H9 (cell line): ENCODE measurements at regions not wholly inside any gene's neighbourhood (a gene's known extent, or its start where the extent isn't known, plus 50 kb on each side); places are given as distances from the start of the nearest gene placed in this dataset.

Source experiments
- DNase-seq: peaks from one replicate; pipeline ENCODE4 v3.0.0-alpha.2; 2017
- H2AFZ ChIP-seq: one replicate; pipeline ENCODE4 v1.6.1; 2013; ENCODE audit warnings: mild to moderate bottlenecking, low read length, control low read depth, moderate library complexity
- H2AK5ac ChIP-seq: 2 replicates; pipeline ENCODE4 v1.6.1; 2013; ENCODE audit warnings: low read length, control low read depth, mixed read lengths; ENCODE audit not compliant: insufficient read length
- H2BK120ac ChIP-seq: one replicate; pipeline ENCODE4 v1.6.1; 2013; ENCODE audit warnings: low read depth, mild to moderate bottlenecking, low read length, control low read depth, inconsistent platforms; ENCODE audit not compliant: poor library complexity, severe bottlenecking
- H2BK12ac ChIP-seq: 2 replicates; pipeline ENCODE4 v1.6.1; 2013; ENCODE audit warnings: low read length, control low read depth, mixed read lengths, low read depth; ENCODE audit not compliant: insufficient read length
- H2BK15ac ChIP-seq: 2 replicates; pipeline ENCODE4 v1.6.1; 2013; ENCODE audit warnings: low read depth, low read length, control low read depth
- H2BK20ac ChIP-seq: one replicate; pipeline ENCODE4 v1.6.1; 2013; ENCODE audit warnings: low read depth, mild to moderate bottlenecking, low read length, control low read depth, inconsistent platforms; ENCODE audit not compliant: poor library complexity, severe bottlenecking
- H2BK5ac ChIP-seq: 2 replicates; pipeline ENCODE4 v1.6.1; 2013; ENCODE audit warnings: low read length, control low read depth, mixed read lengths; ENCODE audit not compliant: insufficient read length
- H3K14ac ChIP-seq: 2 replicates; pipeline ENCODE4 v1.6.1; 2013; ENCODE audit warnings: low read length, control low read depth; ENCODE audit not compliant: insufficient read depth
- H3K18ac ChIP-seq: 2 replicates; pipeline ENCODE4 v1.6.1; 2013; ENCODE audit warnings: low read depth, mild to moderate bottlenecking, mixed read lengths, low read length, control low read depth; ENCODE audit not compliant: insufficient read length
- H3K23ac ChIP-seq: 2 replicates; pipeline ENCODE4 v1.6.1; 2013; ENCODE audit warnings: low read length, control low read depth, mixed read lengths, low read depth; ENCODE audit not compliant: insufficient read length
- H3K23me2 ChIP-seq: 2 replicates; pipeline ENCODE4 v1.6.1; 2013; ENCODE audit warnings: low read depth, mild to moderate bottlenecking, mixed read lengths, low read length, control low read depth; ENCODE audit not compliant: insufficient read length, poor library complexity, severe bottlenecking
- H3K27ac ChIP-seq: 2 replicates; pipeline ENCODE4 v1.5.1; 2013; ENCODE audit warnings: low read length, control low read depth, mixed read lengths, low read depth; ENCODE audit not compliant: insufficient read length
- H3K27me3 ChIP-seq: 2 replicates; pipeline ENCODE4 v1.6.1; 2013; ENCODE audit warnings: low read length, control low read depth, inconsistent platforms; ENCODE audit not compliant: insufficient read depth
- H3K4ac ChIP-seq: 2 replicates; pipeline ENCODE4 v1.6.1; 2013; ENCODE audit warnings: low read depth, mild to moderate bottlenecking, control low read depth, inconsistent platforms, low read length, moderate library complexity
- H3K4me1 ChIP-seq: 2 replicates; pipeline ENCODE4 v1.6.1; 2013; ENCODE audit warnings: low read length, control low read depth, inconsistent platforms; ENCODE audit not compliant: insufficient read depth
- H3K4me2 ChIP-seq: 2 replicates; pipeline ENCODE4 v1.6.1; 2013; ENCODE audit warnings: low read length, control low read depth, mixed read lengths; ENCODE audit not compliant: insufficient read length, insufficient read depth
- H3K56ac ChIP-seq: 2 replicates; pipeline ENCODE4 v1.6.1; 2013; ENCODE audit warnings: low read depth, mild to moderate bottlenecking, mixed read lengths, low read length, control low read depth; ENCODE audit not compliant: insufficient read length
- H3K79me1 ChIP-seq: 2 replicates; pipeline ENCODE4 v1.6.1; 2013; ENCODE audit warnings: low read depth, mild to moderate bottlenecking, moderate library complexity, low read length, control low read depth, inconsistent platforms; ENCODE audit not compliant: insufficient read depth, poor library complexity, severe bottlenecking
- H3K79me2 ChIP-seq: 2 replicates; pipeline ENCODE4 v1.6.1; 2013; ENCODE audit warnings: low read length, control low read depth, inconsistent platforms; ENCODE audit not compliant: insufficient read depth
- H3K9ac ChIP-seq: 2 replicates; pipeline ENCODE4 v1.6.1; 2013; ENCODE audit warnings: low read length, control low read depth, mixed read lengths; ENCODE audit not compliant: insufficient read length; ENCODE audit errors: extremely low read depth
- H3K9me3 ChIP-seq: one replicate; pipeline ENCODE4 v1.6.1; 2013; ENCODE audit warnings: low read depth, low read length, inconsistent platforms; ENCODE audit not compliant: control insufficient read depth
- H3T11ph ChIP-seq: one replicate; pipeline ENCODE4 v1.6.1; 2013; ENCODE audit warnings: mild to moderate bottlenecking, low read length, control low read depth, inconsistent platforms
- H4K20me1 ChIP-seq: one replicate; pipeline ENCODE4 v1.6.1; 2013; ENCODE audit not compliant: control insufficient read depth, insufficient read length, insufficient read depth
- H4K5ac ChIP-seq: 2 replicates; pipeline ENCODE4 v1.6.1; 2013; ENCODE audit warnings: low read depth, mild to moderate bottlenecking, mixed read lengths, low read length, control low read depth; ENCODE audit not compliant: insufficient read length
- H4K8ac ChIP-seq: replicated peaks from 2 replicates; pipeline ENCODE4 v1.6.1; 2013; ENCODE audit warnings: low read length, control low read depth, mixed read lengths, low read depth; ENCODE audit not compliant: insufficient read length
- H4K91ac ChIP-seq: 2 replicates; pipeline ENCODE4 v1.6.1; 2013; ENCODE audit warnings: low read depth, mild to moderate bottlenecking, moderate library complexity, mixed read lengths, low read length, control low read depth; ENCODE audit not compliant: insufficient read length
- H3K27ac Mint-ChIP-seq, 3 experiments: 2 replicates in 2 of 3; 3 replicates in 1 of 3; pipeline ENCODE4 v1.8.0; 2020 to 2021; ENCODE audit warnings: mixed read lengths in 3 of 3, mild to moderate bottlenecking in 1 of 3, moderate library complexity in 1 of 3
- H3K27me3 Mint-ChIP-seq: 2 replicates; pipeline ENCODE4 v1.8.0; 2021; ENCODE audit warnings: low read depth, mild to moderate bottlenecking, moderate library complexity, mixed read lengths
- H3K36me3 Mint-ChIP-seq, 3 experiments: 2 replicates in 2 of 3; 3 replicates in 1 of 3; pipeline ENCODE4 v1.8.0; 2020 to 2021; ENCODE audit warnings: low read depth in 3 of 3, mixed read lengths in 3 of 3; ENCODE audit not compliant: insufficient read depth in 1 of 3
- H3K4me1 Mint-ChIP-seq, 2 experiments: 2 replicates each; pipeline ENCODE4 v1.8.0; 2020; ENCODE audit warnings: mixed read lengths in 2 of 2
- H3K4me3 Mint-ChIP-seq, 2 experiments: 2 replicates in 1 of 2; 3 replicates in 1 of 2; pipeline ENCODE4 v1.8.0; 2020 to 2021; ENCODE audit warnings: mild to moderate bottlenecking in 2 of 2, mixed read lengths in 2 of 2, moderate library complexity in 1 of 2
- H3K9me3 Mint-ChIP-seq, 2 experiments: 2 replicates in 1 of 2; 3 replicates in 1 of 2; pipeline ENCODE4 v1.8.0; 2020; ENCODE audit warnings: mild to moderate bottlenecking in 2 of 2, mixed read lengths in 2 of 2, moderate library complexity in 1 of 2
- CTCF ChIP-seq: fragments of 200-600 bp; sonication (generic); conservative IDR thresholded peaks from 3 replicates; pipeline ENCODE4 v1.8.0; 2021; ENCODE audit warnings: antibody characterized with exemption, mild to moderate bottlenecking
- WGBS: extraction: QIAGEN DNeasy Blood & Tissue Kit; methylation state at CpG from one replicate; pipeline ENCODE4 v1.1.7; 2013; ENCODE audit warnings: missing lambda C conversion rate, low lambda C conversion rate, mixed read lengths; ENCODE audit not compliant: insufficient read length; ENCODE audit errors: extremely low coverage; 5-methylcytosine and 5-hydroxymethylcytosine counted together

- DNase-seq, result no peak
- Histone ChIP-seq H2BK120ac (no peak overlapping the region), H3K14ac (peak overlapping the region; percentile 65), H3K9ac (no peak overlapping the region), H3K79me2 (no peaks in the 10 kb centered on the region), H3K4me1 (peaks cover 25% of the 10 kb centered on the region), H4K8ac (no peak overlapping the region), H3K4ac (no peak overlapping the region), H2BK5ac (no peak overlapping the region), H2BK15ac (no peak overlapping the region), H2AK5ac (no peak overlapping the region), H3K56ac (no peak overlapping the region), H3K4me2 (no peak overlapping the region), H3K9me3 (no peaks in the 10 kb centered on the region), H2BK12ac (no peak overlapping the region), H4K20me1 (no peaks in the 10 kb centered on the region), H2BK20ac (no peak overlapping the region), H3K23ac (no peak overlapping the region), H3T11ph (no peak overlapping the region), H2AFZ (no peak overlapping the region), H3K27ac (no peak overlapping the region), H3K79me1 (no peaks in the 10 kb centered on the region), H3K18ac (peak overlapping the region; percentile 57), H3K27me3 (no peaks in the 10 kb centered on the region), H4K91ac (no peak overlapping the region), H4K5ac (no peak overlapping the region), H3K23me2 (no peaks in the 10 kb centered on the region)
- WGBS, result no CpG with 5 or more reads among the region's 7 CpGs
- H3K27me3 Mint-ChIP-seq, result no peaks in the 10 kb centered on the region; the same call in 1 of the 2 replicates
- H3K4me3 Mint-ChIP-seq, result peak overlapping the region in 1 of 2 experiments; percentile 5; a peak in 1 of 5 replicates
- peak overlapping the region; percentile 5 to 41 (median 17); a peak in 5 of 7 replicates for H3K27ac Mint-ChIP-seq
- no peak for TF ChIP-seq CTCF
- peaks cover 56 to 60% of the 10 kb centered on the region in 2 experiments for H3K4me1 Mint-ChIP-seq
- H3K9me3 Mint-ChIP-seq, result no peaks in the 10 kb centered on the region
- H3K36me3 Mint-ChIP-seq, result no peaks in the 10 kb centered on the region; a peak in 1 of 7 replicates
Measured at GRCh38 chr2:62306751-62307468, 111.0 kb downstream of the B3GNT2 start.
